NCI-H526 (cell line): ENCODE measurements at regions not wholly inside any gene's neighbourhood (a gene's known extent, or its start where the extent isn't known, plus 50 kb on each side); places are given as distances from the start of the nearest gene placed in this dataset.
A peak's percentile ranks its signal among the peaks of the same experiment; 100 is the strongest.

Source experiments
- DNase-seq, 2 experiments: peaks; one replicate each; lab custom pipeline; 2025; lab: John Stamatoyannopoulos, UW

GRCh38 chr2:165033402-165033801 lies 78.1 kb upstream of the SLC38A11 start:
- DNase-seq = no peak

DNA sequence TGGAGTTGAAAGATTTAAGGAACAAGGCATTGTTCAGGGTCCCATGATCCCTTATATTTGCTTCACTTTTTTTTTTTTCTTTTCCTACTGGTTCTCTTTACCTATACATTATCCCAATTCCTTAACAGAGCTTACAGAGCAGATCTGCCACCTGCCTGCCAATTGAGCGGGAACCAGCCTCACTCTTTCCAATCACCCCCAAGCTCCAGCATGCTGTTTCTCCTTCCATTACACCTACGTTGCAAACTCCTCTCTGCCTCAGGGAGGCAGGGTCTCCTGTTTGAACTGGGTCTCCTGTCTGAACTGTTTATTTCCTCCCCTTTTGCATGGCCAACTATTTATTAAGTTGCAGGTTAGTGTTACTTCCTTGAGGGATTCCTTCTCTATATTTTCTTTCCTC lies 77.2 kb upstream of the SLC38A11 start:
- no peak for DNase-seq

- DNase-seq = peak; percentile 79 to 86
Measured at GRCh38 chr2:165024199-165024598, 68.9 kb upstream of the SLC38A11 start.

DNA sequence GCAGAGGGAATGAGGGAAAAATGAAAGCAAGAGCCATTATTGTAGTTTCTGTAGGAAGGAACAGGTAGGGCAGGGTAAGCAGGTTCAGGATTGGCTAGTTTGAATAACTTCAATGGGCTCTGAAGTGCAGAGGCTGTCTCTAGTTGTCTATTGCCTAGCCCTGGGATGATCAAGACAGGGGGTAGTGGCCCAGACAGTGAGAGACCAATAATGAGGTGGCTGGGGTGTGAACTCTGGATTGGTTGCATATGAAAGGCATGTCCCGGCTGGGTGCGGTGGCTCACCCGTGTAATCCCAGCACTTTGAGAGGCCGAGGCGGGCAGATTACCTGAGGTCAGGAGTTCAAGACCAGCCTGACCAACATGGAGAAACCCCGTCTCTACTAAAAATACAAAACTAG lies 67.5 kb upstream of the SLC38A11 start:
- DNase-seq = no peak

DNA sequence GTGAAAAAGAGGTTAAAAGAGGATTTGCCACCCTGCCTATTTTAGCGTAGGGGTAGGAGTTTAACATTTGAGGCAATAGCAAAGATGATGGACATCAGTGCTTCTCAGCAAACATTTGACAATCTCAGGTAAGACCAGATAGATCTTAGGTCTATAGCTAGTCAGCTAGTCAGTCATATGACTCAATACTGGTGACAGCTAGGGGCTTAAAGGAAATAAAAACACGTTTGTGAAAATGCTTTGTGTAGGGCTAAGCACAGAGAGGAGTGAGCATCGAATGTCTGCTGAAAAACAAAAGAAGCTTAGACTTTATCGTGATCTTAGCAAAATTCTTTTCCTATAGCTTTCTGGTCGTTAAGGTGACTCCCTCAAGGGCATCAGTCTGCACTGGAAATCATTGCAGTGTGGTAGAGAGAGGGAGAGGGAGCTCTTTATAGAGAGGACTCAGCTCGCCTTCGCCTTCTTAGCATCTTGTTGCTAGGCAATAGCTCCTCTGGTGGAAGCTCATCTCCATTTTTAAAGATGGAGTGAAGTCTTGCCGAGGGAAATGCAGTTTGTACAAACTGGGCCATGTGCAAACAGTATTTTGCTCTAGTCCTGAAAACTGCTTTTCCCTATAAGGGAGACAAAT lies 62.8 kb upstream of the SLC38A11 start:
- DNase-seq = peak; percentile 63 to 83

DNA sequence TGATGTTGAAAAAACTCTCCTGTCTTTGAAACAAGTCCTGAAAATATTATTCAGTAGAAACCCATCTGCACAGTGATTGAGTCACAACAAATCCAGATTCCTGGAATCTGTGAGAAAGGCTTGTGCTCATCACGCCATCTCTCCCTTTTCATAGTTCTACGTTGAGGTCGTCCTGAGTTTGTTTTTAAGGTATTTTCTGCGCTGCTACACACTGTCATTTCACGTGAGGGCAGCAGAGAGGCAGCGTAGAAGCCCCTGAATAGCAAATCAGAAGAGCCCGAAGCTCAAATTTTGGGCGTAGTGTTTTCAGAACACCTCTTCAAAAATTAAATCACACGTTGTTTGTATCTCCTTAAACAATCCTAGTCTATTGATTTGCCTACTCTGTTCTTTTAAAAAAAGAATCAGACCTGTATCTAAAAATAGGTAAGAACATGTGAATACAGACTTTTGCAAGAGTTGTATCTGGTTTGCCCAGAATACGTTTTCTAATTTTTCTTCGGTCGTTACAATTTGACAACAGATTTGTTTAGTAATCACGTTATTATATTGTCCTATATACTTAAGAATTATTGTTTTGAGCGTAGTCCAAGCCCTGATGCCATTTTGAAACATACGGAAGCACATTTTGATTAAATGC lies 61.6 kb upstream of the SLC38A11 start:
- peak; percentile 45 to 84 for DNase-seq

DNA sequence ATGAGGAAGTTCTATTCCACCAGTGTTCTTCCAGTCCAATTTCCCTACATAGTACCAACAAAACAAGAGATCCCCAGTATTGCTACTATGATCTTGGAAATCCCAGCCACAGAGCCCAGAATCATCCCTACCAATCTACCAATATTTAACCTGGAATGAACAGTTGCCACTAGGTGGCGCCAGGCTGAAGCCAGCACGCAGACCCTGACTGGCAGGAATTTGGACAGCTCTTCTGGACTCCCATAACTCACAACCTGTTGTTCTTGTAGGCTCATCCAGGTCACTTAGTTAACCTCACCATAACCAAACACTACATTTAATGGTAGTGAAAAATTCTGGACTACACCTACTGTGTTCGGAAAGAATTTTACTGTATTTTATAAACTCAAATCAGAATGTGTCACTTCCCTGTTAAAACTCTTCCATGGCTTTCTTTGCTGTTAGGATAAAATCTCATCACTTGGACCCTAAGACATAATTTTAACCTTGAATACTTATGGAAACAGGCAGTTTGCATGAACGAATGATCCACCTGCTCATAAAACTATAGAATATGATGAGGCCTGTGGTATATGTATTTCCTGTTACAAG lies 59.8 kb upstream of the SLC38A11 start:
- DNase-seq = peak in 1 of 2 experiments; percentile 81

DNA sequence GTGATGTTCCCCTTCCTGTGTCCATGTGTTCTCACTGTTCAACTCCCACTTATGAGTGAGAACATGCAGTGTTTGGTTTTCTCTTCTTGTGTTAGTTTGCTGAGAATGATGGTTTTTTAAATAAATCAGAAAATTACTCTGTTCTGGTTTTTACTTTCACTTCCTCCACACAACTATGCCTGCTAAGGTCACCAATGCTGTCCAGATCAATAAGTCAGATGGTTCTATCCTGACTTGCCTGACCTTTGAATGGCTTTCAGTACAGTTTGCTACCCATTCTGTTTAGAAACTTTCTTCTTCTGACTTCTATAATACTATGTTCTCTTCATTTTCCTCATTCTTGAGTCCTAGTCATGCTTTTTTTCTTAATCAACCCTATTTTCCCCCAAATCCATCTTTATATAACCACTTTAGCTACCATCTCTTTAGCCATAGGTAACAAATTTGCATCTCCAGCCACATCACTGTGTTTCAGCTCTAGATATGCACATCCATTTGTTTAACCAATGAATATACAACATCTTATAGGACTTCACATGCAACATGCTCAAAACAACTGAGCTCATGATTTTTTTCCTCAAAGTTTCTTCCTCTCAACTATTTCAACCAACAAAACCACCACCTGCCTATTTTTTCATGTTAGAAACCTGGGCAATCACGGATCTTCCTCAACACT lies 58.8 kb upstream of the SLC38A11 start:
- no peak for DNase-seq

GRCh38 chr2:165011199-165011598 lies 55.9 kb upstream of the SLC38A11 start:
- DNase-seq = no peak

DNA sequence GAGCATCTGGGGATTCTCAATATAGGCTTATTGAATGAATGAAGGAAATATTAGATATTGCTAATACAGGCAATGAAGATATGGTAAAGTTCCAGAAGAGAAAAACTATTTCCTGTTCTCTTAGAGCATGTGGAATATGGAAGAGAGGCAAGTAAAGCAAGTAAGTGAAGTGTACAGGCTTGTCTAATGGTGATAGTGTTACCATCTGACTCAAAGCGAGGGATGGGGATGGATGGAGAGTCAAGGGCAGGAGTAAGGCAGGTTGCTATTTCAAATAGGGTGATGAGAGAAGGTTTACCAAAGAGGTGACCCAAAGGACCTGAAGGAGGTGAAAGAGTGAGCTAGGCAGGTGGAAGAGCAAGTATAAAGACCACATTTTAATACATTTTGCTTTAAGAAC lies 55.2 kb upstream of the SLC38A11 start:
- DNase-seq = no peak

DNA sequence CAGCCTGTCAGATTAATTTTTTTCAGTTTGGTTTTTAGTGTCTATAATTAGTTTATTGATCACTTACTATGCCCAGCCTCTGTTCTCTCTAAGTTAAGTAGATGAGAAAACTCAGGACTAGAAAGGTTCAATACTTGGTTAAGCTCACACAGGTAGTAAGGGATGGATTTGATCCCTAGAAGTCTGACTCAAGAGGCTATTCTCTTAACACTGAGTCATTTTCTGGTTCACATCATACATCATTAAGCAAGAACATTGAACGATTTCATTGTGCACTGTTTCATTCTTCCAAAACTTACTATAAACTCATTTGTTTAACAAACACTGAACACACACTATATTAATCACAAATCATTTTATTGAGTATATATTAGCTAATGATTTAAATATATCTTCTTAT lies 54.1 kb upstream of the SLC38A11 start:
- DNase-seq = no peak

- DNase-seq = no peak
Measured at GRCh38 chr2:165008730-165009315, 53.5 kb upstream of the SLC38A11 start.

- no peak for DNase-seq
Measured at GRCh38 chr2:165007161-165007744, 51.9 kb upstream of the SLC38A11 start.
